Naive thymus-derived CD4-positive, alpha-beta T cell (primary cell): ENCODE measurements at regions not wholly inside any gene's neighbourhood (a gene's known extent, or its start where the extent isn't known, plus 50 kb on each side); places are given as distances from the start of the nearest gene placed in this dataset.

Experiments
- ATAC-seq: fragments of 150-1000 bp; cut with Tn5 transposase; 2 replicates; pipeline ENCODE4 v1.10.0; 2021; ENCODE audit warnings: mild to moderate bottlenecking, moderate library complexity
- CTCF ChIA-PET: fragments of 350-600 bp; sonication (Branson Sonifier 250); formaldehyde crosslinking; loops from one replicate; lab custom pipeline; 2021; ENCODE audit warnings: antibody characterized with exemption; lab: Charles Lee
- POLR2A ChIA-PET: fragments of 350-600 bp; sonication (Branson Sonifier 250); formaldehyde crosslinking; loops from one replicate; lab custom pipeline; 2021; ENCODE audit warnings: antibody characterized with exemption, inconsistent platforms; lab: Charles Lee
- DNase-seq, 9 donors: peaks; one replicate each; pipeline versions ENCODE4 v3.0.0 to v3.0.0-alpha.2; 2020 to 2022; ENCODE audit warnings: mixed read lengths in 1 of 9
- H3K27ac ChIP-seq: one replicate; pipeline ENCODE4 v1.7.0; 2013; ENCODE audit warnings: mild to moderate bottlenecking, low read depth, low read length, moderate library complexity
- H3K27me3 ChIP-seq, 2 donors: one replicate each; pipeline ENCODE4 v1.7.0; 2013; ENCODE audit warnings: low read length in 2 of 2, mild to moderate bottlenecking in 2 of 2, moderate library complexity in 2 of 2; ENCODE audit not compliant: control insufficient read depth in 2 of 2, insufficient read depth in 2 of 2
- H3K36me3 ChIP-seq, 3 experiments: 1 replicate in 2 of 3; 2 replicates in 1 of 3; pipeline ENCODE4 v1.7.0; 2013; ENCODE audit warnings: low read length in 3 of 3, mild to moderate bottlenecking in 3 of 3, moderate library complexity in 1 of 3; ENCODE audit not compliant: insufficient read depth in 3 of 3, control insufficient read depth in 2 of 3
- H3K4me1 ChIP-seq, 2 donors: one replicate each; pipeline ENCODE4 v1.7.0; 2013; ENCODE audit warnings: low read length in 2 of 2, mild to moderate bottlenecking in 2 of 2, moderate library complexity in 1 of 2; ENCODE audit not compliant: control insufficient read depth in 2 of 2, insufficient read depth in 2 of 2
- H3K4me3 ChIP-seq: 2 replicates; pipeline ENCODE4 v1.7.0; 2013; ENCODE audit warnings: mild to moderate bottlenecking, low read length
- H3K9me3 ChIP-seq, 3 experiments: 1 replicate in 2 of 3; 2 replicates in 1 of 3; pipeline ENCODE4 v1.7.0; 2013; ENCODE audit warnings: low read length in 3 of 3; ENCODE audit not compliant: control insufficient read depth in 2 of 3
- H3K27ac Mint-ChIP-seq, 9 donors: one replicate each; pipeline ENCODE4 v1.8.0; 2020 to 2022; ENCODE audit warnings: mixed read lengths in 9 of 9, mild to moderate bottlenecking in 8 of 9, moderate library complexity in 5 of 9, inconsistent platforms in 2 of 9
- H3K27me3 Mint-ChIP-seq, 5 donors: one replicate each; pipeline ENCODE4 v1.8.0; 2021 to 2022; ENCODE audit warnings: mixed read lengths in 5 of 5, mild to moderate bottlenecking in 1 of 5
- H3K36me3 Mint-ChIP-seq, 5 donors: one replicate each; pipeline ENCODE4 v1.8.0; 2020 to 2022; ENCODE audit warnings: mixed read lengths in 5 of 5, mild to moderate bottlenecking in 3 of 5, inconsistent platforms in 1 of 5
- H3K4me1 Mint-ChIP-seq, 7 donors: one replicate each; pipeline ENCODE4 v1.8.0; 2020 to 2022; ENCODE audit warnings: mixed read lengths in 7 of 7, mild to moderate bottlenecking in 3 of 7, inconsistent platforms in 1 of 7
- H3K4me3 Mint-ChIP-seq, 10 donors: one replicate each; pipeline ENCODE4 v1.8.0; 2020 to 2022; ENCODE audit warnings: mild to moderate bottlenecking in 10 of 10, mixed read lengths in 10 of 10, moderate library complexity in 6 of 10, inconsistent platforms in 2 of 10
- H3K9me3 Mint-ChIP-seq, 11 donors: one replicate each; pipeline ENCODE4 v1.8.0; 2020 to 2022; ENCODE audit warnings: mixed read lengths in 11 of 11, mild to moderate bottlenecking in 4 of 11, inconsistent platforms in 1 of 11, moderate library complexity in 1 of 11
- intact Hi-C, 2 donors: fragments of 100-400 bp; cut with micrococcal nuclease; formaldehyde crosslinking; loops; one replicate each; pipeline ENCODE4 v1.15.1; 2023

DNA sequence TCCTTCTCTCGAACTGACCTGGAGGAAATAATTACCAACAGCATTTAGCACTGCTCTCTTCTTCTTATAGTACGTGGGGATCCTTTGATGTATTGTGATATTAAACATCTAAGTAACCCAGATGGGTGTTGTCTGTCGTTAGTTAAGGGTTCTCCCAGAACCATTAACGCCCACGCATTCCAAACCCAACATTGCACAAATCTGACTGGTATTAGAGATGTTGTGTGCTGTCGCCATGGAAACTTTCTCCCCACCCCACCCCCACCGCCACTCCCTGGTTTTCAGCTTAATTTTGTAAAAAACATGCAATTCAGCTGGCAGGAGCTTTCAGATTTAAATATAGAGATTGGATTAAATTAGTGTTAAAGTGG, 1495.2 kb downstream of the TBC1D22A start:
- Histone ChIP-seq H3K4me3 (no peak overlapping the region), H3K27me3 (no peaks in the 10 kb centered on the region), H3K36me3 (no peaks in the 10 kb centered on the region), H3K27ac (no peak overlapping the region), H3K9me3 (no peaks in the 10 kb centered on the region), H3K4me1 (no peaks in the 10 kb centered on the region)
- Mint-ChIP-seq H3K27ac (no peak overlapping the region), H3K9me3 (peaks cover 0 to 2% (median 0%) of the 10 kb centered on the region in 11 donors), H3K4me1 (peaks cover 0 to 5% (median 0%) of the 10 kb centered on the region in 7 donors), H3K4me3 (no peak overlapping the region), H3K27me3 (peaks cover 0 to 25% (median 17%) of the 10 kb centered on the region in 5 donors), H3K36me3 (no peaks in the 10 kb centered on the region)
- POLR2A ChIA-PET = no interaction called here
- CTCF ChIA-PET = no interaction called here
- intact Hi-C loops = no loop called here
- DNase-seq (no peak), ATAC-seq (no peak)

DNA sequence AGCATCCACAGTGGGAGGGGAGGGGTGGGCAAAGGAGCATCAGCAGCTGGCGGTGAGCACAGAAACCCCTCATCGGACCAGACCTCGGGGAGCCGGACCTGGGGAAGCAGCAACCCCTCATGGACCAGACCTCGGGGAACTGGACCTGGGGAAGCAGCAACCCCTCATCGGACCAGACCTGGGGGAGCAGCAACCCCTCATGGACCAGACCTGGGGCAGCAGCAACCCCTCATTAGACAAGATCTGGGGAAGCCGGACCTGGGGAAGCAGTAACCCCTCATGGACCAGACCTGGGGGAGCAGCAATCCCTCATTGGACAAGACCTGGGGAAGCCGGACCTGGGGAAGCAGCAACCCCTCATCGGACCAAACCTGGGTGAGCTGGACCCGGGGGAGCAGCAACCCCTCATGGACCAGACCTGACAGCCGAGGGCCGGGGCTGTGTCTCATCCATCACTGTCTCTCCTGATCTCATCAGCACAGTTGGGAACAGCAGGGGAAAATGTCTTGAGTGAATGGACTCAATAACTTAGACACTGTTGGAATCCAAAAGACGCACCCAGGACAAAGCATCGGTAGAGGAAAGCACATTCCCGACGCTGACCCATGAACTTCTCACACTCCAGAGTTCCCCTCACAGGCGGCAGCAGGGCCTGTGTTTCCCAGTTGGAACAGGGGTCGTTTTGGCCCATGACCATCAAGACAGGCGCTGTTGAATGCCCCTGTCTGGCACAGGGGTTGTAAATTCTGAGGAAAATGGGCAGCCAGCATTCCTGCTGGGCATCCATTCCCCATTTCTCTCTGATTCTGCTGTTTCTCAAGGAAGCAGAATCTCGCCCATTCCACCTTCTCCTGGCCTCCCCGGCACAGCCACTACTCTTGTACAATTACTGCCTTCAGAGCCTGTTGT, 1494.6 kb downstream of the TBC1D22A start:
- no peak overlapping the region for H3K27ac Mint-ChIP-seq
- intact Hi-C loops = no loop called here
- CTCF ChIA-PET = no interaction called here

DNA sequence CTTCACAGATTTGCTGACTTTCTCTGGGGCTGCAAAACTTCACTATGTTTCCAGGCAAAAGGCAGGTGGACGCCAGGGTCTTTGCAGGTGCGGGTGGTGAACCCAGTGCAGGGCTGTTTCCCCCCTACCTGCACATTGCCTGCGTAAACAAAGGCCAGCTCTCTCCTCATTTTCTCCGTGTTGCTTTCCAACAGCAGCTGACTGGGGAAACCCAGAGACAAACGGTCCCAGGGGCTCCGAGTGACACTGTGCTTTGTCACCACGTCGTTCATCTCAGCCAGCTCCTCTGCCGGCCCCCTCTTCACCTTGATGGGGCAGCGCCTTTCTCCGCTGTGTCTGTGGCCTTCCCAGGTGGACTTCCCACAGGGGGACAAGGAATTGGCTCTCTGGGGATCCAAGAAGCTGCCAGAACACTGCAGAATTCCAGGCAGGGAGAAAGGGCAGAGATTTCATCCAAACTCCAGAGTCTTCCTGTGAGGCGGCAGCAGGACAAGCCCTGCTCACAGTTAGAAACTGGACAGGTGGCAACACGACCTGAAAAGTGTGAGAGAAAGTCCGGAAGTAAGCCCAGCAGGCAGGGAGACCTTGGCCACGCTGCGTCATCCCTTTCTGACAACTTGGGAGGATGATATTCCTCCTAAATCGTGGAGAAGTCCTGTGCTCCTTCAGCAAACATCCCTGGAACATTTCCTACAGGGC, 1493.7 kb downstream of the TBC1D22A start:
- H3K36me3 ChIP-seq = no peaks in the 10 kb centered on the region
- Mint-ChIP-seq H3K4me1 (peaks cover 0 to 5% (median 0%) of the 10 kb centered on the region in 7 donors), H3K4me3 (no peak overlapping the region), H3K9me3 (peaks cover 0 to 3% (median 0%) of the 10 kb centered on the region in 11 donors), H3K36me3 (no peaks in the 10 kb centered on the region), H3K27ac (no peak overlapping the region), H3K27me3 (peaks cover 0 to 32% (median 23%) of the 10 kb centered on the region in 5 donors)
- DNase-seq (no peak), ATAC-seq (no peak)
- no peaks in the 10 kb centered on the region for H3K4me1 ChIP-seq
- CTCF ChIA-PET = no interaction called here
- POLR2A ChIA-PET = no interaction called here
- no peaks in the 10 kb centered on the region for H3K9me3 ChIP-seq
- no peak overlapping the region for H3K4me3 ChIP-seq
- intact Hi-C loops = no loop called here
- no peaks in the 10 kb centered on the region for H3K27me3 ChIP-seq
- no peak overlapping the region for H3K27ac ChIP-seq

More for the DNA sequence above, 1494.6 kb downstream of the TBC1D22A start:
- Mint-ChIP-seq H3K27me3 (peaks cover 0 to 25% (median 17%) of the 10 kb centered on the region in 5 donors), H3K36me3 (no peaks in the 10 kb centered on the region), H3K4me1 (peaks cover 0 to 5% (median 0%) of the 10 kb centered on the region in 7 donors), H3K4me3 (no peak overlapping the region), H3K9me3 (peaks cover 0 to 2% (median 0%) of the 10 kb centered on the region in 11 donors)
- ATAC-seq (no peak), DNase-seq (no peak)
- POLR2A ChIA-PET = no interaction called here
- Histone ChIP-seq H3K4me3 (no peak overlapping the region), H3K4me1 (no peaks in the 10 kb centered on the region), H3K27me3 (no peaks in the 10 kb centered on the region), H3K27ac (no peak overlapping the region), H3K36me3 (no peaks in the 10 kb centered on the region), H3K9me3 (no peaks in the 10 kb centered on the region)

DNA sequence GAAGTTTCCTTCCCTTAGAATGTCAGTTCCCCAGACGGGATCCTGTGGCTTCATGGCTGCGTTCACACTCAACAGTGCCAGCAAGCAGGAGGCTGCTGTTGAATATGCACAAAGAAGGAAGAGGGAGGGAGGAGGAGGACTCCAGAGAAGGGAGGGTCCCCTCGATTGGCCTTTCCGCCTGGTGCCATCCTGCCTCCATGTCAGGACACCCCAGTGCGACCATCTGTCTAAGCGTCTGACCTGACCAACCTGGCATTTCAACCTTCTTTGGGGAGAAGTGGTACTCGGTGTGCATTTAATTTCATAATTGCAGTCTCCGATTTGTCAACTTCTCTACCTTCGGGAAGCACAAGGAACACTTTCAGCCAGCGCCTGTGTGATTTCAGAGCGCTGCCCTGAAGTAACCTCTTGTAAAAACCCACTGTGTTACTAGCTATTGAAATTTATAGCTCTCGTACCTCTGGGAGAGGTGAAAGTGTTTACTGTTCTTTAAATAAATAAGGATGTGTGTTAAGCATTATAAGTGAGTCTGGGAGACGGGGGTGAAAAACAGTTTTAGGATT, 1491.9 kb downstream of the TBC1D22A start:
- H3K36me3 Mint-ChIP-seq = no peaks in the 10 kb centered on the region
- intact Hi-C loops = no loop called here
- no peak for ATAC-seq
- Histone ChIP-seq H3K4me3 (no peak overlapping the region), H3K27ac (no peak overlapping the region), H3K9me3 (no peaks in the 10 kb centered on the region), H3K4me1 (no peaks in the 10 kb centered on the region), H3K27me3 (no peaks in the 10 kb centered on the region), H3K36me3 (no peaks in the 10 kb centered on the region)
- no peak for DNase-seq
- H3K27me3 Mint-ChIP-seq = peaks cover 0 to 36% (median 32%) of the 10 kb centered on the region in 5 donors
- peaks cover 0 to 4% (median 0%) of the 10 kb centered on the region in 11 donors for H3K9me3 Mint-ChIP-seq
- CTCF ChIA-PET = no interaction called here
- no peak overlapping the region for H3K4me3 Mint-ChIP-seq
- no peak overlapping the region for H3K27ac Mint-ChIP-seq
- POLR2A ChIA-PET = no interaction called here
- H3K4me1 Mint-ChIP-seq = peaks cover 0 to 5% (median 0%) of the 10 kb centered on the region in 7 donors

DNA sequence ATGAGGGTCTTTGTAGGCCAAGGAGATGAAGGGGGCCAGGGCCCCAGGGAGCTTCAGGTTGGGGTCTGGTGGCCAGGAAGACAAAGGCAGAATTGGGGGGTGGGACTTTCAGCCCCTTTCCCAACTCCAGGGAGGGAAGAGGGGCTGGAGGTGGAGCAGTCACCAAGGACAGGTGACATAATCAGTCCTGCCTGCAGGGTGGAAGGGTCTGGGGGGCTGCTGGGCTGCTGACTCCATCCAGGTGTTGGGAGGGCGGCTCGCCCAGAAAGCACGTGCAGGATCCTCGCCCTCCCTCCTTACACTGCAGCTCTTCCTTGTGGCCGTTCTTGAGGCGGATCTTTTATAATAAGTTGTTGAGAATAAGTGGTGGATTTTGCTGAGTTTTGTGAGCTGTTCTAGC, 1491.1 kb downstream of the TBC1D22A start:
- no peak overlapping the region for H3K27ac Mint-ChIP-seq
- Histone ChIP-seq H3K4me1 (no peaks in the 10 kb centered on the region), H3K4me3 (no peak overlapping the region), H3K27me3 (no peaks in the 10 kb centered on the region), H3K36me3 (no peaks in the 10 kb centered on the region), H3K27ac (no peak overlapping the region), H3K9me3 (no peaks in the 10 kb centered on the region)
- H3K9me3 Mint-ChIP-seq = peaks cover 0 to 4% (median 0%) of the 10 kb centered on the region in 11 donors
- DNase-seq = no peak
- no peak for ATAC-seq
- H3K4me1 Mint-ChIP-seq = peaks cover 0 to 5% (median 0%) of the 10 kb centered on the region in 7 donors
- ChIA-PET CTCF (no interaction called here), POLR2A (no interaction called here)
- H3K27me3 Mint-ChIP-seq = peaks cover 0 to 36% (median 32%) of the 10 kb centered on the region in 5 donors
- no peaks in the 10 kb centered on the region for H3K36me3 Mint-ChIP-seq
- intact Hi-C loops = no loop called here
- no peak overlapping the region for H3K4me3 Mint-ChIP-seq

DNA sequence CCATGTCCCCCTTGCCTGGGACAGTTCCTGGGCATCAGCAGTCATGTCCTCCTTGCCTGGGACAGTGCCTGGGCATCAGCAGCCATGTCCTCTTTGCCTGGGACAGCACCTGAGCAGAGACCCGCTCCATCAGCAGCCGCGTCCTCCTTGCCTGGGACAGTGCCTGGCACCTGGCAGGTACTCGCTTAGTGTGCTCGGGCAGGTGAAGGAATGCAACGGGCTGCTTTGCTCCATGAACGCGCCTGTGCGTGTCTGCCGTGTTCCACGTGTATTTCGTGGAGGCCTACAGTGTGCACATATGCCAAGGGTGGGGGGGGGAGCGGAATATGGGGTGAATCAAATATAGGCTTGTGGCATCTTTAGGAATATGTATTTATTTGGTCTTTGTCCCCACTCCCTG, 1490.7 kb downstream of the TBC1D22A start:
- no peak overlapping the region for H3K4me3 Mint-ChIP-seq
- H3K27me3 ChIP-seq = no peaks in the 10 kb centered on the region
- CTCF ChIA-PET = no interaction called here
- H3K27ac Mint-ChIP-seq = no peak overlapping the region
- H3K4me3 ChIP-seq = no peak overlapping the region
- H3K36me3 Mint-ChIP-seq = no peaks in the 10 kb centered on the region
- H3K27ac ChIP-seq = no peak overlapping the region
- no peaks in the 10 kb centered on the region for H3K9me3 ChIP-seq
- peaks cover 0 to 4% (median 0%) of the 10 kb centered on the region in 11 donors for H3K9me3 Mint-ChIP-seq
- POLR2A ChIA-PET = no interaction called here
- ATAC-seq (no peak), DNase-seq (no peak)
- no peaks in the 10 kb centered on the region for H3K4me1 ChIP-seq
- peaks cover 0 to 5% (median 0%) of the 10 kb centered on the region in 7 donors for H3K4me1 Mint-ChIP-seq
- H3K27me3 Mint-ChIP-seq = peaks cover 0 to 37% (median 33%) of the 10 kb centered on the region in 5 donors
- intact Hi-C loops = no loop called here
- H3K36me3 ChIP-seq = no peaks in the 10 kb centered on the region
